ENCODE measurements at regions not wholly inside any gene's neighbourhood (a gene's known extent, or its start where the extent isn't known, plus 50 kb on each side); places are given as distances from the start of the nearest gene placed in this dataset.

- Mint-ChIP-seq H3K36me3 (ENCODE audit: insufficient read depth, unreplicated experiment) (no peaks in the 10 kb centered on the region), H3K4me3 (ENCODE audit: unreplicated experiment) (no peak overlapping the region), H3K27me3 (ENCODE audit: insufficient read depth, unreplicated experiment) (peaks cover 10% of the 10 kb centered on the region), H3K9me3 (ENCODE audit: unreplicated experiment) (no peaks in the 10 kb centered on the region), H3K4me1 (ENCODE audit: insufficient read depth, unreplicated experiment) (no peaks in the 10 kb centered on the region), H3K27ac (ENCODE audit: low read depth, unreplicated experiment) (no peak overlapping the region)
- DNase-seq (ENCODE audit: unreplicated experiment) = no peak
- intact Hi-C loops (cut with micrococcal nuclease) = no loop called here
- ChIA-PET POLR2A (no interaction called here), CTCF (interaction anchor here (0.8 kb wide), 1 partner anchor 23 kb away, joined by 3 read pairs; no protein-coding TSS in a partner anchor)
- no TSS peak for BruUV-seq (replicated peaks)
- no peak for TF ChIP-seq CTCF (IDR thresholded peaks at IDR 0.05; ENCODE audit: unreplicated experiment)
These were observed 260.6 kb downstream of the ETS1 start for GRCh38 chr11:128326791-128327190.

- DNase-seq (ENCODE audit: unreplicated experiment) = no peak
- Mint-ChIP-seq H3K27ac (ENCODE audit: low read depth, unreplicated experiment) (no peak overlapping the region), H3K9me3 (ENCODE audit: unreplicated experiment) (no peaks in the 10 kb centered on the region), H3K27me3 (ENCODE audit: insufficient read depth, unreplicated experiment) (peaks cover 10% of the 10 kb centered on the region), H3K4me3 (ENCODE audit: unreplicated experiment) (no peak overlapping the region), H3K36me3 (ENCODE audit: insufficient read depth, unreplicated experiment) (no peaks in the 10 kb centered on the region), H3K4me1 (ENCODE audit: insufficient read depth, unreplicated experiment) (no peaks in the 10 kb centered on the region)
- CTCF ChIA-PET = interaction anchor here (0.5 kb wide), 1 partner anchor 559 kb away, joined by 3 read pairs; no protein-coding TSS in a partner anchor
- POLR2A ChIA-PET = no interaction called here
- intact Hi-C loops (cut with micrococcal nuclease) = no loop called here
- no peak for TF ChIP-seq CTCF (IDR thresholded peaks at IDR 0.05; ENCODE audit: unreplicated experiment)
- BruUV-seq (replicated peaks) = no TSS peak
These were observed 262.7 kb downstream of the ETS1 start for GRCh38 chr11:128324531-128325141.

GRCh38 chr11:128324051-128324481 lies 263.3 kb downstream of the ETS1 start:
- Mint-ChIP-seq H3K9me3 (ENCODE audit: unreplicated experiment) (no peaks in the 10 kb centered on the region), H3K27ac (ENCODE audit: low read depth, unreplicated experiment) (no peak overlapping the region), H3K4me3 (ENCODE audit: unreplicated experiment) (no peak overlapping the region), H3K27me3 (ENCODE audit: insufficient read depth, unreplicated experiment) (peaks cover 10% of the 10 kb centered on the region), H3K4me1 (ENCODE audit: insufficient read depth, unreplicated experiment) (no peaks in the 10 kb centered on the region), H3K36me3 (ENCODE audit: insufficient read depth, unreplicated experiment) (no peaks in the 10 kb centered on the region)
- intact Hi-C loops (cut with micrococcal nuclease) = no loop called here
- DNase-seq (ENCODE audit: unreplicated experiment) = no peak
- no TSS peak for BruUV-seq (replicated peaks)
- CTCF ChIA-PET = interaction anchor here (1.2 kb wide), 1 partner anchor 86 kb away, joined by 3 read pairs; no protein-coding TSS in a partner anchor
- POLR2A ChIA-PET = no interaction called here
- TF ChIP-seq CTCF (IDR thresholded peaks at IDR 0.05; ENCODE audit: unreplicated experiment) = no peak

DNA sequence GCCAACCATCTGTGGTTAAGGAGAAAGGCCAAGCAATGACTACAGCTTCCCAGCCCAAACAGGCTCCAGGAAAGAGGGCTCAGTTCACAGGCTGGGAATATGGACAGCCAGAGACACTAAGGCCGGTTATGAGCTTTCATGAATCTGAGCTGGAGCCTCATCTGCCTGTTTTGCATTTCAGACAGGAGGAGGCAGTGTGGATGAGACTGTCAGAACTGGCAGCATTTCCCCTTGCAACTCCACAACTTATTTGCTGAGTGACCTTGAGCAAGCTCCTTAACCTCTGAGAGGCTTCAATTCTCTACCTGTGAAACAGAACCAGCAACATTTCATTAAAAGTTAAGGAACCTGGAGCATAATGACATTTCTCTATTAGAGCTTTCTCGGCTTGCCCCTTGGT lies 264.0 kb downstream of the ETS1 start:
- TF ChIP-seq CTCF (IDR thresholded peaks at IDR 0.05; ENCODE audit: unreplicated experiment) = peak; percentile 12
- no peaks in the 10 kb centered on the region for H3K36me3 Mint-ChIP-seq (ENCODE audit: insufficient read depth, unreplicated experiment)
- H3K27me3 Mint-ChIP-seq (ENCODE audit: insufficient read depth, unreplicated experiment) = peaks cover 10% of the 10 kb centered on the region
- ChIA-PET POLR2A (no interaction called here), CTCF (interaction anchor here (1.2 kb wide), 1 partner anchor 86 kb away, joined by 3 read pairs; no protein-coding TSS in a partner anchor)
- no peaks in the 10 kb centered on the region for H3K9me3 Mint-ChIP-seq (ENCODE audit: unreplicated experiment)
- peak; percentile 18 for DNase-seq (ENCODE audit: unreplicated experiment)
- intact Hi-C loops (cut with micrococcal nuclease) = no loop called here
- H3K4me1 Mint-ChIP-seq (ENCODE audit: insufficient read depth, unreplicated experiment) = no peaks in the 10 kb centered on the region
- no peak overlapping the region for H3K4me3 Mint-ChIP-seq (ENCODE audit: unreplicated experiment)
- BruUV-seq (replicated peaks) = no TSS peak
- no peak overlapping the region for H3K27ac Mint-ChIP-seq (ENCODE audit: low read depth, unreplicated experiment)

Measured in MCF 10A (cell line).